Right ventricle myocardium superior (tissue), 1 donor: ENCODE measurements at regions not wholly inside any gene's neighbourhood (a gene's known extent, or its start where the extent isn't known, plus 50 kb on each side); places are given as distances from the start of the nearest gene placed in this dataset.
A peak's percentile ranks its signal among the peaks of the same experiment; 100 is the strongest.
"Not testable (repeated sequence)": the region's sequence is repeated elsewhere in the genome, so short reads cannot be mapped to it uniquely, and the experiment has no call there.

Experiments used
- ATAC-seq: fragments of 200-7000 bp; cut with Tn5 transposase; one replicate; pipeline ENCODE4 v1.9.1; 2020; ENCODE audit warnings: mild to moderate bottlenecking; ENCODE audit not compliant: poor library complexity
- DNase-seq: peaks from one replicate; pipeline ENCODE4 v3.0.0-alpha.2; 2020
- intact Hi-C: fragments of 100-400 bp; cut with DNase I; formaldehyde crosslinking; loops from one replicate; pipeline ENCODE4 v1.11.2; 2022
- donor health status: DM: no; HTN: yes; CAD: no; lungs with severe emphysema.

- intact Hi-C loops = no loop called here
- DNase-seq (no peak), ATAC-seq (no peak)
These were observed 97.6 kb upstream of the ZNF366 start for GRCh38 chr5:72604798-72605154.

GRCh38 chr5:72604111-72604797 is 97.0 kb upstream of the ZNF366 start:
- intact Hi-C loops = no loop called here
- ATAC-seq (no peak), DNase-seq (no peak)

- no peak for DNase-seq
- intact Hi-C loops = no loop called here
- ATAC-seq = no peak
These were observed 95.8 kb upstream of the ZNF366 start for GRCh38 chr5:72602696-72603685.

- DNase-seq = no peak
- intact Hi-C loops = no loop called here
- no peak for ATAC-seq
These were observed 94.7 kb upstream of the ZNF366 start for GRCh38 chr5:72601861-72602260.

GRCh38 chr5:72600391-72600981 is 93.3 kb upstream of the ZNF366 start:
- DNase-seq = no peak
- intact Hi-C loops = no loop called here
- ATAC-seq = no peak

- ATAC-seq = no peak
- DNase-seq = no peak
- intact Hi-C loops = no loop called here
These were observed 92.5 kb upstream of the ZNF366 start for GRCh38 chr5:72599519-72600370.

GRCh38 chr5:72599065-72599433 is 91.8 kb upstream of the ZNF366 start:
- ATAC-seq = no peak

GRCh38 chr5:72598401-72599064 is 91.3 kb upstream of the ZNF366 start:
- intact Hi-C loops = no loop called here
- DNase-seq (no peak), ATAC-seq (peak; percentile 26)

More at GRCh38 chr5:72599065-72599433, 91.8 kb upstream of the ZNF366 start:
- intact Hi-C loops = no loop called here
- no peak for DNase-seq

GRCh38 chr5:72597456-72597948 is 90.3 kb upstream of the ZNF366 start:
- DNase-seq (no peak), ATAC-seq (peak; percentile 73)
- intact Hi-C loops = no loop called here

GRCh38 chr5:72596956-72597355 is 89.7 kb upstream of the ZNF366 start:
- ATAC-seq (peak; percentile 19), DNase-seq (no peak)
- intact Hi-C loops = no loop called here

GRCh38 chr5:72588640-72589039 is 81.4 kb upstream of the ZNF366 start:
- DNase-seq = no peak
- ATAC-seq = no peak
- intact Hi-C loops = no loop called here

- DNase-seq = no peak
- no peak for ATAC-seq
- intact Hi-C loops = no loop called here
These were observed 80.6 kb upstream of the ZNF366 start for GRCh38 chr5:72587661-72588308.

GRCh38 chr5:72586788-72587530 is 79.7 kb upstream of the ZNF366 start:
- intact Hi-C loops = no loop called here
- ATAC-seq (no peak), DNase-seq (no peak)

GRCh38 chr5:72584466-72584865 is 77.3 kb upstream of the ZNF366 start:
- DNase-seq (no peak), ATAC-seq (no peak)
- intact Hi-C loops = no loop called here

- DNase-seq, ATAC-seq, intact Hi-C loops: not testable (repeated sequence)
These were observed 72.1 kb upstream of the ZNF366 start for GRCh38 chr5:72579290-72579689.

GRCh38 chr5:72572236-72572765 is 65.1 kb upstream of the ZNF366 start:
- intact Hi-C loops = no loop called here
- DNase-seq (no peak), ATAC-seq (no peak)
